ENCODE measurements at regions not wholly inside any gene's neighbourhood (a gene's known extent, or its start where the extent isn't known, plus 50 kb on each side); places are given as distances from the start of the nearest gene placed in this dataset.

- no peak overlapping the region for H3K27ac ChIP-seq (ENCODE audit: control insufficient read depth, insufficient read depth)
- H3K36me3 ChIP-seq (ENCODE audit: control insufficient read depth in 2 of 2, insufficient read depth in 2 of 2, low read length in 1 of 2) = no peaks in the 10 kb centered on the region
- DNase-seq (ENCODE audit: low read depth, low spot score) = no peak
- H3K4me2 ChIP-seq (ENCODE audit: control insufficient read depth, insufficient read depth) = no peak overlapping the region
- no peaks in the 10 kb centered on the region for H4K20me1 ChIP-seq (ENCODE audit: control insufficient read depth, insufficient read depth)
- ChIA-PET RAD21 (ENCODE audit: unreplicated experiment) (no interaction called here), POLR2A (no interaction called here), CTCF (interaction anchor here (1.3 to 1.9 kb wide), 2 partner anchors 10 to 229 kb away, joined by 5 to 7 read pairs; no protein-coding TSS in a partner anchor), SMC1A (ENCODE audit: uncharacterized antibody, unreplicated experiment) (interaction anchor here (0.7 kb wide), 1 partner anchor 473 kb away, joined by 3 read pairs; no protein-coding TSS in a partner anchor)
- intact Hi-C loops (cut with micrococcal nuclease; ENCODE audit: unreplicated experiment) (no loop called here), in situ Hi-C loops (cut with MboI) (no loop called here)
- no peaks in the 10 kb centered on the region for H3K79me2 ChIP-seq (ENCODE audit: control insufficient read depth, insufficient read depth, low read length)
- H3K9me3 ChIP-seq (replicated peaks; ENCODE audit: control insufficient read depth, insufficient read depth, low read length) = no peaks in the 10 kb centered on the region; the same call in 2 of the 3 replicates
- no peak overlapping the region for H2AFZ ChIP-seq (ENCODE audit: control insufficient read depth, low read depth, low read length)
- ATAC-seq = no peak
- no peaks in the 10 kb centered on the region for H3K4me1 ChIP-seq (ENCODE audit: control insufficient read depth, insufficient read depth, low read length)
- H3K9ac ChIP-seq (ENCODE audit: control insufficient read depth, insufficient read depth, low read length) = no peak overlapping the region
- H3K4me3 ChIP-seq = no peak overlapping the region
- BruUV-seq (replicated peaks) = no TSS peak
- no peak for FAIRE-seq
- 38% methylated on average over 2 of the region's 2 CpGs for WGBS (ENCODE audit: insufficient coverage, insufficient replicate concordance, low lambda C conversion rate, missing lambda C conversion rate)
- no peaks in the 10 kb centered on the region for H3K27me3 ChIP-seq (replicated peaks in 1 of 2; ENCODE audit: control insufficient read depth in 2 of 2, insufficient read depth in 2 of 2, low read length in 1 of 2)
- TF ChIP-seq BCLAF1 (IDR thresholded peaks at IDR 0.05) (no peak), FOXK2 (IDR thresholded peaks at IDR 0.05) (no peak), E2F4 (IDR thresholded peaks at IDR 0.05; ENCODE audit: low read depth, low read length) (no peak), ATF7 (IDR thresholded peaks at IDR 0.05; ENCODE audit: low read depth) (no peak), HCFC1 (IDR thresholded peaks at IDR 0.05; ENCODE audit: low read length) (no peak), MYB (IDR thresholded peaks at IDR 0.05; ENCODE audit: borderline replicate concordance, low read depth, low read length) (no peak), NRF1 (conservative IDR thresholded peaks at IDR 0.05; ENCODE audit: low read depth, low read length) (no peak), SIX5 (IDR thresholded peaks at IDR 0.05; ENCODE audit: low read depth, low read length, severe bottlenecking) (no peak), ZBTB11 (CRISPR knock-in tag; IDR thresholded peaks at IDR 0.05) (no peak), STAT1 (conservative IDR thresholded peaks at IDR 0.05) (no peak), ATF3 (IDR thresholded peaks at IDR 0.05; ENCODE audit: borderline replicate concordance, extremely low read depth, low read depth, low read length) (no peak), HSF1 (IDR thresholded peaks at IDR 0.05; ENCODE audit: low read depth, low read length) (no peak), USF1 (IDR thresholded peaks at IDR 0.05; ENCODE audit: borderline replicate concordance, extremely low read length, insufficient read depth, low read depth, low read length) (no peak), RCOR1 (conservative IDR thresholded peaks at IDR 0.05; ENCODE audit: low read depth, low read length) (no peak), ZNF207 (IDR thresholded peaks at IDR 0.05; ENCODE audit: borderline replicate concordance) (no peak)
These were observed 470.8 kb downstream of the INHBA start for GRCh38 chr7:41232086-41232485.

Data from GM12878 (cell line).